Panc1 (cell line): ENCODE measurements at regions not wholly inside any gene's neighbourhood (a gene's known extent, or its start where the extent isn't known, plus 50 kb on each side); places are given as distances from the start of the nearest gene placed in this dataset.

Source experiments
- ATAC-seq: fragments of 200-7000 bp; cut with Tn5 transposase; 2 replicates; pipeline ENCODE4 v1.9.1; 2020; ENCODE audit warnings: mild to moderate bottlenecking, moderate library complexity
- BruUV-seq: library from RNA; stranded (reverse); fragments of 400-500 nt; replicated peaks from 2 replicates; lab custom pipeline; 2021; lab: Mats Ljungman, UMichigan
- CTCF ChIA-PET: fragments of 300-600 bp; sonication (Branson Sonifier 250); formaldehyde crosslinking; loops from one replicate; lab custom pipeline; 2022; ENCODE audit warnings: antibody characterized with exemption; lab: Charles Lee
- POLR2A ChIA-PET: fragments of 300-600 bp; sonication (Branson Sonifier 250); formaldehyde crosslinking; loops from one replicate; lab custom pipeline; 2022; ENCODE audit warnings: antibody characterized with exemption; lab: Charles Lee
- DNase-seq: peaks from one replicate; pipeline ENCODE4 v3.0.0-alpha.2; 2010; ENCODE audit warnings: low read depth, low spot score
- H3K27ac ChIP-seq: 2 replicates; pipeline ENCODE4 v1.5.1; 2011; ENCODE audit warnings: mild to moderate bottlenecking, low read length, inconsistent platforms
- H3K27me3 ChIP-seq: fragments of 200-500 bp; sonication (Bioruptor generic); 2 replicates; pipeline ENCODE4 v1.6.0; 2014; ENCODE audit warnings: low read length, inconsistent platforms; ENCODE audit not compliant: control insufficient read depth, insufficient read depth
- H3K36me3 ChIP-seq: fragments of 200-500 bp; sonication (Bioruptor generic); 2 replicates; pipeline ENCODE4 v1.5.1; 2014; ENCODE audit warnings: inconsistent platforms, mild to moderate bottlenecking, low read length, moderate library complexity; ENCODE audit not compliant: control insufficient read depth, insufficient read depth
- H3K4me1 ChIP-seq: 2 replicates; pipeline ENCODE4 v1.5.1; 2011; ENCODE audit warnings: inconsistent platforms, mild to moderate bottlenecking, low read length, moderate library complexity; ENCODE audit not compliant: control insufficient read depth, insufficient read depth
- H3K4me3 ChIP-seq, 2 experiments: 2 replicates each; pipeline ENCODE4 v1.5.1; 2011 to 2012; ENCODE audit warnings: low read depth in 2 of 2, low read length in 2 of 2, mild to moderate bottlenecking in 2 of 2, inconsistent platforms in 1 of 2, moderate library complexity in 1 of 2
- H3K9me3 ChIP-seq: fragments of 200-500 bp; sonication (Bioruptor generic); 2 replicates; pipeline ENCODE4 v1.5.1; 2014; ENCODE audit warnings: low read depth, mild to moderate bottlenecking, inconsistent platforms, low read length, moderate library complexity; ENCODE audit not compliant: control insufficient read depth, insufficient read depth
- POLR2AphosphoS5 ChIP-seq: IDR thresholded peaks from 2 replicates; pipeline ENCODE4 v1.6.1; 2012; ENCODE audit warnings: mild to moderate bottlenecking, low read depth, low read length, moderate library complexity
- SIN3A ChIP-seq: IDR thresholded peaks from 2 replicates; pipeline ENCODE4 v1.6.1; 2012; ENCODE audit warnings: low read depth, mild to moderate bottlenecking, low read length, moderate library complexity, borderline replicate concordance; ENCODE audit not compliant: insufficient read depth
- TCF7L2 ChIP-seq: IDR thresholded peaks from 2 replicates; pipeline ENCODE4 v1.6.1; 2011; ENCODE audit warnings: mild to moderate bottlenecking, low read depth, low read length, inconsistent platforms
- in situ Hi-C: cut with HindIII; loops from 2 replicates; pipeline ENCODE4 v1.10.0; 2016; ENCODE audit warnings: low sequenced_read_pairs, low pct_unique_long_range_greater_than_20kb
- intact Hi-C: fragments of 100-400 bp; cut with micrococcal nuclease; formaldehyde crosslinking; loops from one replicate; pipeline ENCODE4 v1.10.0; 2022; ENCODE audit not compliant: unreplicated experiment
- TF ChIP-seq, protein P1 (sequence below): fragments of 450-650 bp; IDR thresholded peaks from 2 replicates; pipeline ENCODE4 v1.5.1; 2017; ENCODE audit warnings: mild to moderate bottlenecking
- TF ChIP-seq, protein P2 (sequence below), 2 experiments: IDR thresholded peaks; 2 replicates each; pipeline ENCODE4 v1.6.1; 2011 to 2012; ENCODE audit warnings: low read depth in 2 of 2, control low read depth in 1 of 2, low read length in 1 of 2, mild to moderate bottlenecking in 1 of 2, moderate library complexity in 1 of 2; ENCODE audit not compliant: insufficient read depth in 1 of 2

DNA sequence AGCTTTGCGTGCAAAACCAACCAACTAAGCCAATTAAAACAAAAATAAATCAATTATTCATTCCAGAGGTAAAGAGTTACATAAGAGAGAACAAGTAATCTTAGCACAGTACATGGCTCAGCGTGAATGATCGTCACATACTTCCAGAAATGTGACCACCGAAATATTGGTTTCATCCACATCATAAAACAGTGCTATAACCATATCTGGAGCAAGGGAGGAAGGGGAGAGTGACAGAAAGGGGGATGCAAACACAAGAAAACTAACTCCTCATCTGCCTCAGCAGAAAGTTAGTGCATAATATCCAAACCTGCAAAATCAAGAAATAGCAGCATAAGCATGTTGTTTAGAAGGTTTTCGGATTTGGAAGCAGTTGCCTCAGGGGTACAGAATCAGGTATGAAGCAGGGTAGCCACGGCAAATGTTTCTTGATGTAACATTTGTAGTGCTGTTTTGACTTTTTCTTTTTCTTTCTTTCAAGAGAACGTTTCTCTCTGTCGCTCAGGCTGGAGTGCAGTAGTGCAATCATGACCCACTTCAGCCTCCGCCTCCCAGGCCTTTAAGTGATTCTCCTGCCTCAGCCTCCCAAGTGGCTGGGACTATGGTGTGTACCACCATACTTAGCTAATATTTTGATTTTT, 93.9 kb upstream of the EGLN3 start:
- Histone ChIP-seq H3K27ac (no peak overlapping the region), H3K27me3 (no peaks in the 10 kb centered on the region), H3K4me3 (no peak overlapping the region), H3K4me1 (no peaks in the 10 kb centered on the region), H3K9me3 (no peaks in the 10 kb centered on the region), H3K36me3 (no peaks in the 10 kb centered on the region)
- no peak for ATAC-seq
- in situ Hi-C loops = no loop called here
- DNase-seq = no peak
- TF ChIP-seq, protein P1, sequence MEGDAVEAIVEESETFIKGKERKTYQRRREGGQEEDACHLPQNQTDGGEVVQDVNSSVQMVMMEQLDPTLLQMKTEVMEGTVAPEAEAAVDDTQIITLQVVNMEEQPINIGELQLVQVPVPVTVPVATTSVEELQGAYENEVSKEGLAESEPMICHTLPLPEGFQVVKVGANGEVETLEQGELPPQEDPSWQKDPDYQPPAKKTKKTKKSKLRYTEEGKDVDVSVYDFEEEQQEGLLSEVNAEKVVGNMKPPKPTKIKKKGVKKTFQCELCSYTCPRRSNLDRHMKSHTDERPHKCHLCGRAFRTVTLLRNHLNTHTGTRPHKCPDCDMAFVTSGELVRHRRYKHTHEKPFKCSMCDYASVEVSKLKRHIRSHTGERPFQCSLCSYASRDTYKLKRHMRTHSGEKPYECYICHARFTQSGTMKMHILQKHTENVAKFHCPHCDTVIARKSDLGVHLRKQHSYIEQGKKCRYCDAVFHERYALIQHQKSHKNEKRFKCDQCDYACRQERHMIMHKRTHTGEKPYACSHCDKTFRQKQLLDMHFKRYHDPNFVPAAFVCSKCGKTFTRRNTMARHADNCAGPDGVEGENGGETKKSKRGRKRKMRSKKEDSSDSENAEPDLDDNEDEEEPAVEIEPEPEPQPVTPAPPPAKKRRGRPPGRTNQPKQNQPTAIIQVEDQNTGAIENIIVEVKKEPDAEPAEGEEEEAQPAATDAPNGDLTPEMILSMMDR = no peak
- no peak for TF ChIP-seq SIN3A
- TF ChIP-seq, protein P2, sequence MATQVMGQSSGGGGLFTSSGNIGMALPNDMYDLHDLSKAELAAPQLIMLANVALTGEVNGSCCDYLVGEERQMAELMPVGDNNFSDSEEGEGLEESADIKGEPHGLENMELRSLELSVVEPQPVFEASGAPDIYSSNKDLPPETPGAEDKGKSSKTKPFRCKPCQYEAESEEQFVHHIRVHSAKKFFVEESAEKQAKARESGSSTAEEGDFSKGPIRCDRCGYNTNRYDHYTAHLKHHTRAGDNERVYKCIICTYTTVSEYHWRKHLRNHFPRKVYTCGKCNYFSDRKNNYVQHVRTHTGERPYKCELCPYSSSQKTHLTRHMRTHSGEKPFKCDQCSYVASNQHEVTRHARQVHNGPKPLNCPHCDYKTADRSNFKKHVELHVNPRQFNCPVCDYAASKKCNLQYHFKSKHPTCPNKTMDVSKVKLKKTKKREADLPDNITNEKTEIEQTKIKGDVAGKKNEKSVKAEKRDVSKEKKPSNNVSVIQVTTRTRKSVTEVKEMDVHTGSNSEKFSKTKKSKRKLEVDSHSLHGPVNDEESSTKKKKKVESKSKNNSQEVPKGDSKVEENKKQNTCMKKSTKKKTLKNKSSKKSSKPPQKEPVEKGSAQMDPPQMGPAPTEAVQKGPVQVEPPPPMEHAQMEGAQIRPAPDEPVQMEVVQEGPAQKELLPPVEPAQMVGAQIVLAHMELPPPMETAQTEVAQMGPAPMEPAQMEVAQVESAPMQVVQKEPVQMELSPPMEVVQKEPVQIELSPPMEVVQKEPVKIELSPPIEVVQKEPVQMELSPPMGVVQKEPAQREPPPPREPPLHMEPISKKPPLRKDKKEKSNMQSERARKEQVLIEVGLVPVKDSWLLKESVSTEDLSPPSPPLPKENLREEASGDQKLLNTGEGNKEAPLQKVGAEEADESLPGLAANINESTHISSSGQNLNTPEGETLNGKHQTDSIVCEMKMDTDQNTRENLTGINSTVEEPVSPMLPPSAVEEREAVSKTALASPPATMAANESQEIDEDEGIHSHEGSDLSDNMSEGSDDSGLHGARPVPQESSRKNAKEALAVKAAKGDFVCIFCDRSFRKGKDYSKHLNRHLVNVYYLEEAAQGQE (IDR thresholded peaks at IDR 0.05; ENCODE audit: insufficient read depth in 1 of 2, low read depth in 2 of 2, low read length in 1 of 2) = no peak
- no peak for TF ChIP-seq POLR2AphosphoS5
- TF ChIP-seq TCF7L2 = no peak
- POLR2A ChIA-PET = no interaction called here
- CTCF ChIA-PET = no interaction called here
- intact Hi-C loops = no loop called here
- BruUV-seq = no TSS peak

DNA sequence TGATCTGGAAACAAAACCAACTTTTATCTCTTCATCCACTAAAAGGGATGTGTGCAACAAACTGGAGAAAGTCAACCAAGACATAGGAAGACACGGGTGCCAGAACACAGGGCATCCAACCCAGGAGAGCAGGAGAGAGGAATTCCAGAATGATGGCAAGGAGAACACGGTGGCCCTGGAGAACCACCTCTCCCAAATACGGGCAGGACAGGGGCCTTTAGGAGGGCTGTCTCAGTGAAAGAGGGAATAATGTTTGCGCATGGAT, 93.4 kb upstream of the EGLN3 start:
- intact Hi-C loops = no loop called here
- POLR2A ChIA-PET = no interaction called here
- Histone ChIP-seq H3K27ac (no peak overlapping the region), H3K4me3 (no peak overlapping the region), H3K27me3 (no peaks in the 10 kb centered on the region), H3K4me1 (no peaks in the 10 kb centered on the region), H3K36me3 (no peaks in the 10 kb centered on the region), H3K9me3 (no peaks in the 10 kb centered on the region)
- DNase-seq = no peak
- no TSS peak for BruUV-seq
- TF ChIP-seq SIN3A (no peak), TCF7L2 (no peak), POLR2AphosphoS5 (no peak)
- TF ChIP-seq, protein P1 = no peak
- TF ChIP-seq, protein P2 (IDR thresholded peaks at IDR 0.05; ENCODE audit: insufficient read depth in 1 of 2, low read depth in 2 of 2, low read length in 1 of 2) = no peak
- CTCF ChIA-PET = no interaction called here
- no peak for ATAC-seq
- in situ Hi-C loops = no loop called here
